PFSK-1 (cell line): ENCODE measurements at regions not wholly inside any gene's neighbourhood (a gene's known extent, or its start where the extent isn't known, plus 50 kb on each side); places are given as distances from the start of the nearest gene placed in this dataset.

ENCODE experiments used
- POLR2AphosphoS5 ChIP-seq: IDR thresholded peaks from 2 replicates; pipeline ENCODE4 v1.6.1; 2012; ENCODE audit warnings: low read depth, mild to moderate bottlenecking, control low read depth, low read length, moderate library complexity
- REST ChIP-seq, 2 experiments: IDR thresholded peaks; 2 replicates each; pipeline versions ENCODE4 v1.6.1 to v1.8.0; 2011 to 2012; ENCODE audit warnings: low read depth in 2 of 2, low read length in 2 of 2, control low read depth in 1 of 2, inconsistent platforms in 1 of 2, mild to moderate bottlenecking in 1 of 2, moderate library complexity in 1 of 2; ENCODE audit not compliant: insufficient read depth in 1 of 2
- TAF1 ChIP-seq: IDR thresholded peaks from 2 replicates; pipeline ENCODE4 v1.6.1; 2012; ENCODE audit warnings: low read length, control low read depth, borderline replicate concordance; ENCODE audit not compliant: insufficient read depth

GRCh38 chr4:137701401-137701800, 169.1 kb upstream of the PCDH18 start:
- TF ChIP-seq TAF1 (no peak), POLR2AphosphoS5 (no peak), REST (IDR thresholded peaks at IDR 0.05; ENCODE audit: insufficient read depth in 1 of 2, low read depth in 2 of 2, low read length in 2 of 2) (no peak)
